Kidney capillary endothelial cell (primary cell): ENCODE measurements at regions not wholly inside any gene's neighbourhood (a gene's known extent, or its start where the extent isn't known, plus 50 kb on each side); places are given as distances from the start of the nearest gene placed in this dataset.
"Not testable (repeated sequence)": the region's sequence is repeated elsewhere in the genome, so short reads cannot be mapped to it uniquely, and the experiment has no call there.

Experiments
- DNase-seq: peaks from one replicate; pipeline ENCODE4 v3.0.0-alpha.2; 2018; ENCODE audit warnings: low spot score

GRCh38 chr4:97235521-97235920, 907.8 kb downstream of the STPG2 start:
- DNase-seq: no peak

- DNase-seq: no peak
These were observed 904.2 kb downstream of the STPG2 start for GRCh38 chr4:97238956-97239666.

GRCh38 chr4:97239667-97239997, 903.6 kb downstream of the STPG2 start:
- DNase-seq: no peak

- DNase-seq: no peak
These were observed 890.6 kb downstream of the STPG2 start for GRCh38 chr4:97252615-97253154.

GRCh38 chr4:97262769-97263168, 880.5 kb downstream of the STPG2 start:
- no peak for DNase-seq

- no peak for DNase-seq
These were observed 873.2 kb downstream of the STPG2 start for GRCh38 chr4:97270051-97270450.

- no peak for DNase-seq
These were observed 863.9 kb downstream of the STPG2 start for GRCh38 chr4:97279391-97279790.

- DNase-seq: no peak
These were observed 842.7 kb downstream of the STPG2 start for GRCh38 chr4:97300561-97300960.

GRCh38 chr4:97305351-97305750, 837.9 kb downstream of the STPG2 start:
- no peak for DNase-seq

- DNase-seq: no peak
These were observed 834.2 kb downstream of the STPG2 start for GRCh38 chr4:97309121-97309520.

GRCh38 chr4:97317201-97317600, 826.1 kb downstream of the STPG2 start:
- no peak for DNase-seq

GRCh38 chr4:97317671-97318070, 825.6 kb downstream of the STPG2 start:
- DNase-seq: no peak

- DNase-seq: not testable (repeated sequence)
These were observed 817.5 kb downstream of the STPG2 start for GRCh38 chr4:97325751-97326150.

GRCh38 chr4:97330917-97331316, 812.4 kb downstream of the STPG2 start:
- DNase-seq: no peak

- no peak for DNase-seq
These were observed 808.9 kb downstream of the STPG2 start for GRCh38 chr4:97334348-97334747.

GRCh38 chr4:97349468-97350186, 793.6 kb downstream of the STPG2 start:
- DNase-seq: no peak

- DNase-seq: no peak
These were observed 789.4 kb downstream of the STPG2 start for GRCh38 chr4:97353876-97354275.

GRCh38 chr4:97359826-97360225, 783.5 kb downstream of the STPG2 start:
- DNase-seq: no peak

- no peak for DNase-seq
These were observed 782.5 kb downstream of the STPG2 start for GRCh38 chr4:97360733-97361132.

- peak; percentile 0 for DNase-seq
These were observed 775.4 kb downstream of the STPG2 start for GRCh38 chr4:97367878-97368277.

- no peak for DNase-seq
These were observed 772.7 kb downstream of the STPG2 start for GRCh38 chr4:97370568-97370967.

GRCh38 chr4:97374526-97374925, 768.8 kb downstream of the STPG2 start:
- DNase-seq: no peak

- DNase-seq: no peak
These were observed 756.3 kb downstream of the STPG2 start for GRCh38 chr4:97386969-97387368.

GRCh38 chr4:97394653-97395052, 748.6 kb downstream of the STPG2 start:
- no peak for DNase-seq
